NCI-H2171 (cell line): ENCODE measurements at regions not wholly inside any gene's neighbourhood (a gene's known extent, or its start where the extent isn't known, plus 50 kb on each side); places are given as distances from the start of the nearest gene placed in this dataset.
"Not testable (repeated sequence)": the region's sequence is repeated elsewhere in the genome, so short reads cannot be mapped to it uniquely, and the experiment has no call there.

Experiments
- DNase-seq: peaks from one replicate; lab custom pipeline; 2025; lab: John Stamatoyannopoulos, UW

GRCh38 chr7:119594956-119595355 is 678.0 kb upstream of the KCND2 start:
- DNase-seq: no peak

DNA sequence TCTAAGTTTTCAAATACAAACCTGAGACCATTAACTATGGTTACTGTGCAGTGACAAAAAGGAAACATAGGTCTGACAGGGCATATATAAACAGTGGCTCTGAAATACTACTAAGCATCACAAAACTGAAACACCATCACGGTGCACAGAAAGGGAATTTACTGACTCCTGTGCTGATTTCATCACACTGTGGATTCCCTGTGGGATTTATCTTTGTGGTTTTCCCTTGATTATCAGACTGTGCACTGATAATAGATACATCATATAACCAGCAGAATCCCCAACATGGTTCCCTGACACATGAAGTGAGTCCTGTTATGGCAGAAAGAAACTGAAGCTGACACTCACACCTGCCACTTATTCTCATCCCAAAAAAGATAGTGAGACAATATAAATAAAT is 676.3 kb upstream of the KCND2 start:
- DNase-seq: no peak

DNA sequence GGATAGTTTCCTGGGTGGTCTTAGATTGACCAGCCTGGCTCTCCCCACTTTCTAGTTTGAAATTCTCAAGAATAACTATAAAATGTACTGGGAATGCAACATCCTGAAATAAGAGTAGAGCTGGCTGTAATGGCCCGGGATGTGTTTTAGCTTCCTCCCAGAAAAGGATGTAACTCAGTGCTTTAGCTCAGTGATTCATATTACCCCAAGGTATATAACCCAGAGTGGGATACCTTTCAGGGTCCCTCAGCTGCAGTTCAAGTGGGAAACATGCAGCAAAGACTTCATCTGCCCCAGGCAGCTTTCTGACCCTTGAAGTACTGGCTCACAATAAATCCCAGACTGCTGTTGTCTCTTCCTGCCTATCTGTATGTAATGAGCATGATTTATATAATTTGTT is 666.7 kb upstream of the KCND2 start:
- DNase-seq: no peak

- no peak for DNase-seq
These were observed 652.2 kb upstream of the KCND2 start for GRCh38 chr7:119620769-119621168.

GRCh38 chr7:119623427-119623826 is 649.5 kb upstream of the KCND2 start:
- no peak for DNase-seq

DNA sequence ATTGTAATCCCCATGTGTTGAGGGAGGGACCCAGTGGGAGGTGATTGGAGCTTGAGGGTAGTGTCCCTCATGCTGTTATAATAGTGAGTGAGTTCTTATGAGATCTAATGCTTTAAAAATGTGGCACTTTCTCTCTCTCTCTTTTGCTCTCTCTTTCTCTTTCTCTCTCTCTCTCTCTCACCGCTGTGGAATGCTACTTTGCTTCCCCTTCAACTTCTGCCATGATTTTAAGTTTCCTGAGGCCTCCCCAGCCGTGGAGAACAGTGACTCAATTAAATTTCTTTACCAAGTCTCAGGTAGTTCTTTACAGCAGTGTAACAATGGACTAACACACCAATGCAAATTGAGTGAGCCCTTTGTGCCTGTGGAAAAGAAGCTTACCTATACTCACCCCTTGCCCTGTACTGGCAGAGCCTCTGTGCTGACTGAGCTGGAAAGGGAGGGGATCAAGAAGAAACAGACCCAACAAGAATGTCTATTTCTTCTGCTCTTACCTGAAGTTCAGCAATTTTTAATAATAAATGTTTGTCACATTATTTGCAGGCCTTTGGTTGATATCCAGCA is 642.5 kb upstream of the KCND2 start:
- DNase-seq: no peak

- not testable (repeated sequence) for DNase-seq
These were observed 639.2 kb upstream of the KCND2 start for GRCh38 chr7:119633812-119634211.

GRCh38 chr7:119640326-119640725 is 632.6 kb upstream of the KCND2 start:
- DNase-seq: no peak

DNA sequence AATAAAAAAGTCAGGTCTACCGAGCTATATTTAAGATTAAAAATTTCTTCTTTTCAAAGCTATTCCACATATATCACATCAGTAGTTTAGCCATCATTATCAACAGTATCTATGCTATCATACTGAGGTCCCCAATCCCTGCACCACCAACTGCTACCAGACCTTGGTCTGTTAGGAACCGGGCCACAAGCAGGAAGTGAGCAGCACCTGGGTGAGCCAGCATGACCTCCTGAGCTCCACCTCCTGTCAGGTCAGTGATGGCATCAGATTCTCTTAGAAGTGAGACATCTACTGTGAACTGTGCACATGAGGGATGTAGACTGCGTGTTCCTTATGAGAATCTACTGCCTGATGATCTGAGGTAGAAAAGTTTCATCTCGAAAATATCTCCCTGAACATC is 632.1 kb upstream of the KCND2 start:
- no peak for DNase-seq

GRCh38 chr7:119643558-119643957 is 629.4 kb upstream of the KCND2 start:
- DNase-seq: no peak

DNA sequence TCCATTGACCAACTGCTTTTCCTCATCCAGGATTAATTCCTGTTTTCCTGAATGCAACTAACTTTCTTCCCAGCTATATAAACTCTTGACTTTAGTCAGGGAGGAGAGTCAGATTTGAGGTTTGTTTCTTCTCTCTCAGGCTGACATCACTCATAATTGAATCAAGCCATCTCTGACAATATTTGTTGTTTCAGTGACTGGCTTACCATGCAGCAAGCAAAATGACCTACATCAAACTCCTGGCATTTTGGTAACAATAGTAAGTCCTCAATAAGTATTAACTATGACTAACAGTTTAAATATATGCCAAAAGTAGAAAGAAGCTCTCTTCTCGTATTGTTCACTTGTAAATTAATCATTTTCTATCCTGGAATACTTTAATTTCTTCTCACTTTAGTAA is 625.7 kb upstream of the KCND2 start:
- DNase-seq: no peak

DNA sequence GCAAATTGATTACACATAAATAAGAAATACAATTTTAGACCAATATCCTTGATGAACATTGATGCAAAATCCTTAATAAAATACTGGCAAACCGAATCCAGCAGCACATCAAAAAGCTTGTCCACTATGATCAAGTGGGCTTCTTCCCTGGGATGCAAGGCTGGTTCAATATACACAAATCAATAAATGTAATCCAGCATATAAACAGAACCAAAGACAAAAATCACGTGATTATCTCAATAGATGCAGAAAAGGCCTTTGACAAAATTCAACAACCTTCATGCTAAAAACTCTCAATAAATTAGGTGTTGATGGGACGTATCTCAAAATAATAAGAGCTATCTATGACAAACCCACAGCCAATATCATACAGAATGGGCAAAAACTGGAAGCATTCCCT is 624.2 kb upstream of the KCND2 start:
- not testable (repeated sequence) for DNase-seq

GRCh38 chr7:119660080-119660479 is 612.9 kb upstream of the KCND2 start:
- DNase-seq: no peak

GRCh38 chr7:119664601-119665000 is 608.4 kb upstream of the KCND2 start:
- no peak for DNase-seq

- DNase-seq: no peak
These were observed 607.2 kb upstream of the KCND2 start for GRCh38 chr7:119665796-119666195.

GRCh38 chr7:119681336-119681735 is 591.6 kb upstream of the KCND2 start:
- no peak for DNase-seq

DNA sequence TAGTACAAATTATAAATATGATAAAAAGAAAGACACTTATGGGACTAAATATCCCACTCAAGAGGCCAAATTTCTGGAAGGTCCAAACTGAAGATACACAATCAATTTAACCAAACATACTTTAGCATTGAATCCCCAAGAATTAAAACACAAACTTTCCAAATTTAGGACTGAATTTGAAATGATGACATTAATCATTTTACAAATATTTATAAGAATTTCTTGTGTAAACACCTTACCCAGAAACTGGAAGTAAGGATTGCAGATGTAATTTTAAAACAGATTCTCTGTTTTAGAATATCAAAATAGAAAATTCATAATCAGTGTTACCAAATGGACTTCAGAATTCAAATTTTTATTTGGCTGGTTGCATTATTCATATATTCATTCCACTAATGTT is 588.2 kb upstream of the KCND2 start:
- DNase-seq: no peak

- DNase-seq: no peak
These were observed 587.1 kb upstream of the KCND2 start for GRCh38 chr7:119685906-119686305.

DNA sequence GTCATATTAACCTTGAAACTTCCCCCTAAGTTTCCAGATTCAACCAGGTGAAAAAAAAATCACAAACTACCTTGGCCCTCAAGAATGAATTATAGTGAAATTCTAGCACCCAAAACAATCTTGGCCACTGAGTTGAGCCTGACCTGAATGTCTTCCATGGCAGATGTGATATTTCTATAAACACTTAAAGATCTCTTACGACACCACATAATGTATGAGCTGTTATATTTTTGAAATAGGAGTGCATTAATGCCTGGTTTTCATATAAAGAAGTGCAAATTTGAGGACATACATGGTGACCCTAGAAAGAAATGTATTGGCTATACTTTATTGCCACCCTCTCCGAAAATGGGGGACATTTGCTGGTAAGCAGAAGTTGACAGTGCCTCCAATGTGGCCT is 584.1 kb upstream of the KCND2 start:
- DNase-seq: no peak

GRCh38 chr7:119692541-119692940 is 580.4 kb upstream of the KCND2 start:
- DNase-seq: no peak

DNA sequence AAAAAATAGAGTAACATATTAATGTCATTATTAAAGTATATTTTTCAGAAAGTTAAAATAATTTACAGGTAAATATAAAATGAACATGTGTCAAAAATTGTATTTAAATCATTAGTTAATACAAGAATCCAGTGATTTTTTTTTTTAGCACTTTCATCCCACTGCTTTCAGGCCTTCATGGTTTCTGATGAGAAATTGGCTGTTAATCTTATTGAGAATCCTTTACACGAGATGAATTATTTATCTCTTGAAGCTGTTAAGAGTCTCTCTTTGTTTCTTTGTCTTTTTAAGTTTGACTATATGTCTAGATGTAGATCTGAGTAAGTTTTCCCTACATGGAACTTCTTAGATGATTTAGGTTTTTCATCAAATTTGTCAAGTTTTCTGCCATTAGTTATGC is 578.5 kb upstream of the KCND2 start:
- no peak for DNase-seq

DNA sequence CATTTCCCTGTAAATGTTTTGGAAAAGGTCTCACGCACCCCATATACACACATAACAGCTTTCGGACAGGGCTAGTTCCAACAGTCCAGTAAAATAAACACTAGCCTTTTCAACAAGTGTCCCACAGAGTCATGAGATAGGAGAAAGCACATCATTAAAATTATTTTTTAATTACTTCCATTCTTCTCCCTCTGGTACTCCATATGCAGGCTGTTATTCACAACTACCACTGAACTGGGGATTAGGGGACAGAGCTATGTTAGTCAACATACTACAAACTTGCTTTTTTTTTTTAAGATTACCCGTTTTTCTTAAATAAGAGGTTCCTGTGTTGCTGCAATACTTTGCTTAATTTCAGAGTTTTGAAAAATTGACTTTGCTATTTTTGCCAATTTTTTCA is 576.6 kb upstream of the KCND2 start:
- DNase-seq: no peak

DNA sequence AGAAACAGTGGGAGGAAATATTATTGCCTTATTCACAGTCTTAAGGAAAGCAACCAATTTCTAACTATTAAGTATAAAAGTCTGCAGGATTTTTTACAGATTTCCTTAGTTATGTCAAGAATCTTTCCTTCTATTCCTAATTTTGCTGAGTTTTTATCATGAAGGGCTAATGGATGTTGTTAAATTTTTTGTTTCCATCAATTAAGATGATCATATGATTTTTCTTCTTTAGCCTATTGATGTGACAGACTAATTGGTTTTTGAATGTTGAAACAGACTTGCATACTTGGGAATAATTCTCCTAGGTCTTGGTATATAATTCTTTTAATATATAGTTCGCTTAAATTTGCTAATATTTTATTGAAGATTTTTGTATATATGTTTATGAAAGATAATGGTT is 569.1 kb upstream of the KCND2 start:
- DNase-seq: no peak

DNA sequence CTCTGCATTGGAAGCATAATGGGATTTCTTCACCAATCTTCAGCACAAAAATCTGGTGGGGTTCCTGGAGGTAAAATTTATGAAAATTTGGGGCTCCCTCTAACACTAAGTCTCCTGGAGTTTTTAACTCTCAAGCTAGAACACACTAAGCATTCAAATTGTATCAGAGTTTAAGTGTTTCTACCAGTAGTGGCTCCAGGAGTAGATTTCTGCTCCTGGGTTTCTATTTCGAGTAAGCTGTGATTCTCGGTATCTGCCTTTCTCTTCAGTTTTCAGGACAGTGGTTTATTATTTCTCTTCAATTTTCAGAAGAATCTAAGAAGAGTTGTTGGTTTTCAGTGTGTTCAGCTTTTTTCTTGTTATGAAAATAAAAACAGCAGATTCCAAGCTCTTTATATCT is 566.4 kb upstream of the KCND2 start:
- no peak for DNase-seq

DNA sequence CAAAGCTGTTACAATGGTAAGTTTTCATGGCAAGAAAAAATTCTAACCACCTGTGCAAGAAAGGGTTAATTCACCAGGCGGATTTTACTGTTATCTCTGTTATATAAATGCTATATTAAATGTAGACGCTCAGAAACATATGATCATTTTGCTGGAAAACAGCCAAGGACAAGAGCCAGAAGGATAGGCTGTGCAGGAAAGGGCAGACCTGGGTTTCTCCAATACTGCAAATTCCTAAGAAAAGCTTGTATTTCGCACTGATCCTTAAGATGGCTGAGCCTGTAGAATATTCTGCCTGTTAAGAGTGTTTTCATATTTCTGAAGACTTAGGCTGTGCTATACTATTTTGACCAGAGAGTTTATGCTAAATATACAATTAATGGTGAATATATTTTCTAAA is 564.1 kb upstream of the KCND2 start:
- no peak for DNase-seq
